ENCODE measurements at regions not wholly inside any gene's neighbourhood (a gene's known extent, or its start where the extent isn't known, plus 50 kb on each side); places are given as distances from the start of the nearest gene placed in this dataset.

- TF ChIP-seq CTCF (IDR thresholded peaks at IDR 0.05): no peak
- no peak for ATAC-seq
- no peak overlapping the region for H3K4me3 ChIP-seq
Observed at GRCh38 chr16:79909571-79909970, 309.0 kb upstream of the MAF start.

GRCh38 chr16:79903471-79903870 lies 302.9 kb upstream of the MAF start:
- H3K4me1 ChIP-seq: no peaks in the 10 kb centered on the region
- H3K4me3 ChIP-seq: no peak overlapping the region
- no peak for DNase-seq
- ATAC-seq: no peak
- H3K27ac ChIP-seq: no peak overlapping the region
- H3K9me3 ChIP-seq: no peaks in the 10 kb centered on the region
- TF ChIP-seq CTCF (IDR thresholded peaks at IDR 0.05): no peak
- no peaks in the 10 kb centered on the region for H3K36me3 ChIP-seq
- no peaks in the 10 kb centered on the region for H3K27me3 ChIP-seq
- intact Hi-C loops (cut with DNase I): no loop called here

More at GRCh38 chr16:79909571-79909970, 309.0 kb upstream of the MAF start:
- intact Hi-C loops (cut with DNase I): no loop called here
- H3K27me3 ChIP-seq: no peaks in the 10 kb centered on the region
- no peaks in the 10 kb centered on the region for H3K36me3 ChIP-seq
- no peaks in the 10 kb centered on the region for H3K4me1 ChIP-seq
- DNase-seq: no peak
- no peak overlapping the region for H3K27ac ChIP-seq
- no peaks in the 10 kb centered on the region for H3K9me3 ChIP-seq

GRCh38 chr16:79902351-79902750 lies 301.8 kb upstream of the MAF start:
- TF ChIP-seq CTCF (IDR thresholded peaks at IDR 0.05): no peak
- DNase-seq: no peak
- intact Hi-C loops (cut with DNase I): no loop called here

GRCh38 chr16:79901522-79901921 lies 301.0 kb upstream of the MAF start:
- DNase-seq (no peak), ATAC-seq (no peak)
- intact Hi-C loops (cut with DNase I): no loop called here

More at GRCh38 chr16:79902351-79902750, 301.8 kb upstream of the MAF start:
- H3K4me1 ChIP-seq: no peaks in the 10 kb centered on the region
- ATAC-seq: no peak
- H3K27me3 ChIP-seq: no peaks in the 10 kb centered on the region
- H3K27ac ChIP-seq: no peak overlapping the region
- no peaks in the 10 kb centered on the region for H3K36me3 ChIP-seq
- no peaks in the 10 kb centered on the region for H3K9me3 ChIP-seq
- no peak overlapping the region for H3K4me3 ChIP-seq

GRCh38 chr16:79899716-79900115 lies 299.2 kb upstream of the MAF start:
- Histone ChIP-seq H3K36me3 (no peaks in the 10 kb centered on the region), H3K9me3 (no peaks in the 10 kb centered on the region), H3K4me1 (no peaks in the 10 kb centered on the region), H3K4me3 (no peak overlapping the region), H3K27ac (no peak overlapping the region), H3K27me3 (no peaks in the 10 kb centered on the region)
- DNase-seq (no peak), ATAC-seq (no peak)
- intact Hi-C loops (cut with DNase I): no loop called here
- TF ChIP-seq CTCF (IDR thresholded peaks at IDR 0.05): no peak

More at GRCh38 chr16:79901522-79901921, 301.0 kb upstream of the MAF start:
- H3K36me3 ChIP-seq: no peaks in the 10 kb centered on the region
- no peaks in the 10 kb centered on the region for H3K9me3 ChIP-seq
- no peaks in the 10 kb centered on the region for H3K4me1 ChIP-seq
- no peaks in the 10 kb centered on the region for H3K27me3 ChIP-seq
- no peak overlapping the region for H3K27ac ChIP-seq
- TF ChIP-seq CTCF (IDR thresholded peaks at IDR 0.05): no peak
- no peak overlapping the region for H3K4me3 ChIP-seq

GRCh38 chr16:79899316-79899715 lies 298.8 kb upstream of the MAF start:
- Histone ChIP-seq H3K36me3 (no peaks in the 10 kb centered on the region), H3K4me1 (no peaks in the 10 kb centered on the region), H3K27me3 (no peaks in the 10 kb centered on the region), H3K9me3 (no peaks in the 10 kb centered on the region), H3K4me3 (no peak overlapping the region), H3K27ac (no peak overlapping the region)
- intact Hi-C loops (cut with DNase I): no loop called here
- no peak for ATAC-seq
- TF ChIP-seq CTCF (IDR thresholded peaks at IDR 0.05): no peak
- DNase-seq: no peak

Data from upper lobe of right lung (tissue), 1 donor.